ENCODE measurements at regions not wholly inside any gene's neighbourhood (a gene's known extent, or its start where the extent isn't known, plus 50 kb on each side); places are given as distances from the start of the nearest gene placed in this dataset.

DNA sequence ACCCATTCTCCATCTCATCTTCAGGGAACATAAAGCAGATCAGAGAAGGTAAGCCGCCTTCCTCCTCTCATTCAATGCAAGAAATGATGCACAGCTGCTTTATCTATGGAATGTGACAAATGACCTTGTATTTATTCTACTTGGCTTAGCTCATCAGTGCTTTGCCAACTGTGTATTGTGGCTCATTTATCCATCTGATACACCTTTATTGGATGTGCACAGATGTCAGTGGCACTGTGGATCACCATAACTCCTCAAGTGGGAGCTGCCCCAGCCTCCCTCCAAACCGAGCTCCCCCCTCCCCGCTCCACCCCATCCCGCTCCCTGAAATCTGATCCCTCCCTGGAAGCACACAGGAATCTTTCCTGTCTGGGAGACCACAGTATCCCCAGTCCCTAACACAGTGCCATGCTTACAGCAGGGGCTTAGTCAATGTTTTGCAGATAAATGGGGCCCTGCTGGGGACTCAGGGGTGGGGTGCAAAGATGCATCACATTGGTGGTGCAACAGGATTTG lies 156.0 kb upstream of the RAB4A start:
- TF ChIP-seq, protein P1, sequence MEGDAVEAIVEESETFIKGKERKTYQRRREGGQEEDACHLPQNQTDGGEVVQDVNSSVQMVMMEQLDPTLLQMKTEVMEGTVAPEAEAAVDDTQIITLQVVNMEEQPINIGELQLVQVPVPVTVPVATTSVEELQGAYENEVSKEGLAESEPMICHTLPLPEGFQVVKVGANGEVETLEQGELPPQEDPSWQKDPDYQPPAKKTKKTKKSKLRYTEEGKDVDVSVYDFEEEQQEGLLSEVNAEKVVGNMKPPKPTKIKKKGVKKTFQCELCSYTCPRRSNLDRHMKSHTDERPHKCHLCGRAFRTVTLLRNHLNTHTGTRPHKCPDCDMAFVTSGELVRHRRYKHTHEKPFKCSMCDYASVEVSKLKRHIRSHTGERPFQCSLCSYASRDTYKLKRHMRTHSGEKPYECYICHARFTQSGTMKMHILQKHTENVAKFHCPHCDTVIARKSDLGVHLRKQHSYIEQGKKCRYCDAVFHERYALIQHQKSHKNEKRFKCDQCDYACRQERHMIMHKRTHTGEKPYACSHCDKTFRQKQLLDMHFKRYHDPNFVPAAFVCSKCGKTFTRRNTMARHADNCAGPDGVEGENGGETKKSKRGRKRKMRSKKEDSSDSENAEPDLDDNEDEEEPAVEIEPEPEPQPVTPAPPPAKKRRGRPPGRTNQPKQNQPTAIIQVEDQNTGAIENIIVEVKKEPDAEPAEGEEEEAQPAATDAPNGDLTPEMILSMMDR (IDR thresholded peaks at IDR 0.05): no peak
- TF ChIP-seq POLR2A (IDR thresholded peaks at IDR 0.05): no peak
